GM18951 (cell line): ENCODE measurements at regions not wholly inside any gene's neighbourhood (a gene's known extent, or its start where the extent isn't known, plus 50 kb on each side); places are given as distances from the start of the nearest gene placed in this dataset.

ENCODE experiments used
- POLR2A ChIP-seq: IDR thresholded peaks from 4 replicates; pipeline ENCODE4 v1.6.1; 2011; ENCODE audit warnings: mild to moderate bottlenecking; ENCODE audit not compliant: insufficient read length, insufficient read depth; ENCODE audit errors: extremely low read depth
- in situ Hi-C: fragments of 300-500 bp; cut with MboI; formaldehyde crosslinking; loops from one replicate; pipeline ENCODE4 v1.12.0; 2022; ENCODE audit warnings: low sequenced_read_pairs, mixed read lengths, inconsistent platforms; ENCODE audit not compliant: unreplicated experiment

DNA sequence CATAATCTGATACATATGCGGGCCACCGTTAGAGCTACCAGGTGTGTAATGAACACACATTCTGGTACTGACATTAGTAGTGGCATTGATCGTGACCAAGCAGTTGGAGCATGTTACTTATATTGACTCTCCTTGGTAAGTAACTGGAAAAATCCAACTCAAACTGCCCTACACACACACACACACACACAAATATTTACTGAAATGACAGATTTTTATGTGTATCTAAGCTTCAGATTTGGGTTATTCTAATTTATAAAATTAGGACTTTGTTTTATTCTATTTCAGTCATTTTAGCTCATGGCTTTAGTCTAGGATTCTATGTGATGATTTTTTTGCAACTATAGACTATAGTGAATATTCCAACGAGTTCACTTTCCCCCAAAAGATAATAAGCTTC, 1280.2 kb upstream of the ACO1 start:
- in situ Hi-C loops: no loop called here
- TF ChIP-seq POLR2A: no peak

DNA sequence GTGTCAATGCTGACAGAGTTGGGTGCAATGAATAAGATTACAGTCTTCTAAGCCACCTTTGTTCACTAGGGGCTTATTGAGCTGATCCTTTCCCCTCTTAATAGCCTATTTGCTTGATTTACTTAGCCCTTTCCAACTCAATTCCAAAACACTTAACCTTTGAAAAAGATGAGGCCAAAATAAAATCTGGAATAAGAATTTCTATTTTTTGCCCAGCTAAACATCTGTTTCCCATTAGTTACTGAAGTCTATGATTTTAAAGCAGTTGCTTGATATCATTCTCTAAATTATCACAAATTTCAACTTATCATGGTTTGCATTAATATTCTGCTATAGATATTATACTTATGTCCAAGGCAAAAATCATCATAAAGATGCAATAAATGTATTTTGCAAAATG, 1272.0 kb upstream of the ACO1 start:
- in situ Hi-C loops: no loop called here
- no peak for TF ChIP-seq POLR2A

DNA sequence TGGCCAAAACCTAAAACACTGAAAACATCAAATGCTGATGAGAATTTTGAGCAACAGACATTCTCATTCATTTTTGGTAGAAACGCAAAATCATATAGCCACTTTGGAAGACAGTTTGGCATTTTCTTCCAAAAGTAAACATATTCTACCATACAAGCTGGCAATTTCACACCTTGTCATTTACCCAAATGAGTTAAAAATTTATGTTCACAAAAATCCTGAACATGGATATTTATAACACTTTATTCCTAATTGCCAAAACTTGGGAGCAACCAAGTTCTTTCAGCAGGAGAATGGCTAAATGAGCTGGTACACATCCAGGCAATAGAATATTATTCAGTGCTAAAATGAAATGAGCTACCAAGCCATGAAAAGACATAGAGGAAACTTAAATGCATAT, 1270.1 kb upstream of the ACO1 start:
- no peak for TF ChIP-seq POLR2A
- in situ Hi-C loops: no loop called here

DNA sequence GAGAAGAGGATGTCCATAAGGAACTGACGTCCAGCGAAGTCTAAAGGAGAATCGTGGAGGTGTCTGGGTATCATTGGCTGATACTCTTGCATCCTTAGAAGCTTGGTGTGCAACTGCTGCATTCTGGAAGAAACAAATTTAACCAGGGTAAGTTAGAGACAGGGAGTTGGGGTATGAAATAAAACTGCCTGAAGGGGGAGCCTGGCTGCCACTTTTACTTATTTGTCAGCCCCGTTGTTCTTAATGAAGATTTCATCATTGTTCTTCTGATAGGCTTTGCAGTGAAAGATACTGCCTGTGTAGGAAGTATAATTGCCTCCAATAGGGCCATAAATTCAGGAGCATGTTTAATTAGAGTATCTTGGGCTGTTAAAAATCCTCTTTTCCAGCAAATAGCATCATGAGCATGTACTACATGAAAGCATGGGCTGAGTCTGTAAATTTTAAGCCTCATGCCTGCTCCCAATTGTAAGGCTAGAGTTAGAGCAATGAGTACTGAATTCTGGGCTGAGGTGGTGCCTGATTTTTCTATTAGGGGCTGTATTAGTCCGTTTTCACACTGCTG, 1264.5 kb upstream of the ACO1 start:
- in situ Hi-C loops: no loop called here
- no peak for TF ChIP-seq POLR2A

DNA sequence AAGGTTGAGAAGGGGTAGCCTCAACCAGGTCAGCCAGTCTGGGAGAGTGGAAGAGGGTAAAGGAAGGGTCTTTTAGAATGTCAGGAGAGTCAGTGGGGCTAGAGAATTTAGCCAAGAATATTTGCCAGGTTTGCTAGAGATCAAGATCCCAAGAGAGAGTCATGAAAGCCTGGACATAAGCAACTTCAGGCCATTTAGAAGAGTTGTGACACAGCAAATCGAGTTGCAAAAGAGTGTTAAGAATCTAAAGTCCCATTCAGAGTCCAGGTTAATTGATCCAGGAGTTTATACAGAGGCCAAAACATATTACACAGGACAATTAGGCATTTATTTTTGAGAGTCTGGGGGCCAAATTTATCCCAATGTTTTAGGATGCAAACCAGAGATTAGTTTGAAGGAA, 1260.1 kb upstream of the ACO1 start:
- in situ Hi-C loops: no loop called here
- TF ChIP-seq POLR2A: no peak

DNA sequence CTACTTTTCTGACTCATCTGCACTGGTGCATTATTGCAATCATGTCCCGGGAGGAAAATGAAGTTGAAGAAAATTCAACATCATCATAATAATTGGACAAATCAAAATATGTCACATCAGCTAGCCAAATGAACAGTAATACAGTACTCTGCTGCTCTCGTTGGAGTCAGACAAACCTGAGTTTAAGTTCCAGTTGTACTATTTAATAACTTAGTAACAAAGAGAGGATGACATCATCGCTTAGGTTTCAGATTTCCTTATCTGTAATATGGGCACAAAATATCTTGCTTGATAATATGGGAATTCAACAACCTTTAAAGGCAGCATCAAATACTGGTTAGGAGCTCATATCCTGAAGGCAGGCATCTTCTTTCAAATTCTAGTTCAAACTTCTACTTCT, 1248.9 kb upstream of the ACO1 start:
- TF ChIP-seq POLR2A: no peak
- in situ Hi-C loops: no loop called here

DNA sequence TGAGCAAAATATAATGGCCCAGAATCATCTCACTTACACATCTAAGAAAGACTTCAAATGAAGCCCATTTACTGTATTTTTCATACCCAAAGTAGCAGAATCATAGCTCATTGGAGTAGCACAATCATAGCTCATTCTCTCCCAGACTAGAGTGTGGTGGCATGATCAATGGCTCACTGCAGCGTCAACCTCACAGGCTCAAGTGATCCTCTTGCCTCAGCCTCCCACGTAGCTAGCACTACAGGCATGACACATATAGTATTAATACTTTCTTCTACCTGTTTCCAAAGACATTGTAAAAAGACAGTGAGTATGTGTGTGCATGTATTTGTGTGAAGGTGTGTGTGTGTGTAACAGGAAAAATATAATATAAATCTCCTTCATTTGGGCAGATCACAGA, 1247.9 kb upstream of the ACO1 start:
- TF ChIP-seq POLR2A: no peak
- in situ Hi-C loops: no loop called here

DNA sequence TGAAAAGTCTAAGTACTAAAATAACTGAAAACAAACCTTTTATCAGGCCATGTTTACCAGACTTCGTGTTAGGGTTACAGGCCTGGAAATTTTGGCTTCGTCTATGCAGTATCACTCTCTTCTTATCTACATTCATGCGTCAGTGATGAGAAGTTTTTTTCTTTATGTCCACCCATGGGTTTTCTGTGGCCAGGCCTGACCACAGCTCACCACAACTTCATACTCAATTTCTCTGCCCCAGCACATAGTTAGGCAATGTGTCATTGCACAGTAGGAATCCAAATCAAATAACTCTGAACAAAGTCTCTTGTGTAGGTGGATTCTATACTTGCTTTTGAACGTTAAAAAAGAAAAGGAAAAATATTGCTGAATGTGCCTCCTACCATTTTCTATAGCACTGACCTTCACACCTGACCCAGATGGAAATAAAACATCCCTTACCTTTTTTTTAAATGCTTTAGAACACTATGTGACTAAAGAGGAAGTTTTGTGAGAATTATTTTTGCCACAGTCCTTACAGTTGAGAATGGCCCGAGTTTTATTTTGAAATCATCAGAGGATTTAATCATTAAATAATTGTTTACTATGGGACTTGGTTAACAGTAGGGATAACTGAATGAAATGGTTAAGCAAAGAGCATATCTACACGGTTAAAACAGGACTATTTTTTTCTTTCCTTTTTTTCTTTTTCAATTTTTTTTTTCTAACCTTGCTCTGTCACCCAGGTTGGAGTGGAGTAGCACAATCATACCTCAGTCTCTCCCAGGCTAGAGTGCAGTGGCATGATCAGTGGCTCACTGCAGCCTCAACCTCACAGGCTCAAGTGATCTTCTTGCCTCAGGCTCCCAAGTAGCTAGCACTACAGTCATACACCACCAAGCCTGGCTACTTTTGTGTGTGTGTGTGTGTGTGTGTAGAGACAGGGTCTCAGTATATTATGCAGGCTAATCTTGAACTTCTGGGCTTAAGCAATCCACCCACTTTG, 1247.0 kb upstream of the ACO1 start:
- no peak for TF ChIP-seq POLR2A
- in situ Hi-C loops: no loop called here

DNA sequence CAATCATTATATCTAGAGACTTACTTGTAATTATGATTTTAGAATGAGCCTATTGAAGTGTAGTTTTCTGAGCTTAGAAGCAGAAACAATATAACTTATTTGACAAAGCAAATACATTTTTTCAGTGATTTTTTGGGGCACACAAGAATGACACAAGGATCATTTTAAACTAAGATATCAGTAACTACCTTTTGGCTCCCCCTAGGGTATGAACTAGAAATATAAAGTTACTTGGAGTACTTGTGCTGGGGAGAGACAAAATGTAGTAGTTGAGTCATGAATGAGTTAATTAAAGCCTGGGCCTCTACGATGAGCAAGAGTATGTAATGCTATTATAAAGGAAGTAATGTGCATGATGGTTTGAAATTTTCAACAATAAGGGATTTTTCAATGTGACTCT, 1244.1 kb upstream of the ACO1 start:
- no peak for TF ChIP-seq POLR2A
- in situ Hi-C loops: no loop called here

DNA sequence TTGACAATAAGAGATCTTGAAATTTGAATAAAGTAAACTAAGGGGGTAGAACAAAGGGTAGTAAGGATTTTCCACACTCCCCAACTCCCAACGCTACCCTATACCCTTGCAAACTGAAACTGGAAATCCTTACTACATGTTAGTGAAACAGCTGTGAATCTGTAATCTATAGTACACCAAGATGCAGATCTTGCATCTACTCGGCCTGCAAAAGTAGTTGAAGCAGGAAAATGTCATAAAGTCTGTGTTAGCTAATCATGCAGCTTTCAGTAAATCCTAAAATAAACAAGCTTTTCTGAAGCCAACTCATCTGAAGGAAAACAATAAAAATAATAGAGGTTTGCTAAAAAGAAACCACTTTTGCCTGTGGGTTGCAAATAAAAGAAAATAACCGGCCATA, 1242.0 kb upstream of the ACO1 start:
- in situ Hi-C loops: no loop called here
- TF ChIP-seq POLR2A: no peak

DNA sequence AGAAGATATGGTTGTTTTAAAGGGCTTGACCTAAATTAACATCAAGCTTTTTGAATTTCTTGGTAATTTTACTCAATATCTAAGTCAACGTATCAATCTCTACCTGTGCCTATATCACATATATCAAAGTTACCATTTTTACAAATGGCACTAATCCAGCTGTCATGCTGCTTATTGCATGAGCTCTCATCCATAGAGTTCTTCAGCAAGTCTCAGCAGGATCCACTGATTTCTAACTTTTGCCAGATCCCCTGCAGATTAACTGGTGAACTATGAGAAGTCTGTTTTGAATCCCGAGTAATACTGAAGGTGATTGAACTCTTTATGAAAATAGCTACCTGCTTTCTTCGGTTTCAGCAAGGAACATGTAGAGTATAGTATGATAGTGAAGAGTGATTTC, 1239.8 kb upstream of the ACO1 start:
- in situ Hi-C loops: no loop called here
- TF ChIP-seq POLR2A: no peak

DNA sequence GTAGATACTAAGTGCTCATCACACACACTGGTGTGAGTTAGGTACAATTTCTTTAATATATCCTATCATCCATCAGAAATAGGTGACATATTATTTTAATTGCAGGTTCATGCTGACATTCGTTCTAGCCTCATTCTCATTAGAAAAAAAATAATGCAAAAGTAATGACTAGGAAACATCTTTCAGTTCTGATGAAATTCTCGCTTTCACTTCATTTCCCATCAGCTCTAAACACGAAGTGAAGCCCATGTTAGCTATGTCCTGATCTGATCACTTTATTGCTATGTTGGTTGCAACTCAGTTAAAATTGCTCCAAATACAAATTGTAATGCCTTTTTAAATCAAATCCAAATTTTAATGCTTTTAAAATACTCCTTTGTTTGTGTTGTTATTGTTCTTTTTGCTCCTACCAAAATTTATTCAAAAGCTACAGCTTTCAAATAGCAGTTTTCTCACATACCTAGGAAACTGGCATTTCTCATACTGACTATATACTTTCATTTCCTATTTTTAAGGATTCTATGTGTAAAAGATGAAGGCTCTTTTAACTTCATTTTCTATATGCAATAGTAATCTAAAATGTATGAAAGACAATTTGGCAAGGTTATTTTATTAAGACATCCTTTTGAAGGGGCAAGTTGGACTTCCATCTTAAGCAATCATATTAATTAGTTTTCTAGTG, 1237.8 kb upstream of the ACO1 start:
- no peak for TF ChIP-seq POLR2A
- in situ Hi-C loops: no loop called here

DNA sequence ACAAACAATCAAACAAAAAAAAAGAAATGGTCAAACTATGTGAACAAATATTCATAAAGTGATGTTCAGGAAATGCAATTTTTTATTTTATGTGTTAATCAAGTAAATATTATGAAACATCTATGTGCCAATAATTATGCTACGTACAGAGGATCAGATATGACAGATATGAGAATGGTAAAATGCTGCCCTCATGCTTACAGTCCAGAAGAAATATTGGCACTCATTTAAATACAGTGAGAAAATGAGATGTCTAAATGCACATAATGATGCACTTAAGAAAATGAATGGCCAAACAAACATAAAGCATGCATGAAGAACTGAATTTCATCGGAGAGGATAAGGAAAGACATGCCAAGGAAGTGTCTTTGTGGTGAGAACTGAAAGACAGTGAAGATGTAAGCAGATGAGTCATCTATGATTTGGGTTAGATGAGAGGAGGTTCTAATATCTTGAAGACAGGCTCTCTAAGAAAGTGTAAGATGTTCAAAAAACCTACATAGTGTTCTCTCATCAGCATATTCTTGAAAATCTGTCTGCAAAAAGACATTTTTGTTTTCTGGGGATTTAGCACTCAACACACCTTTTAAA, 1231.1 kb upstream of the ACO1 start:
- no peak for TF ChIP-seq POLR2A

More for the DNA sequence above, 1231.1 kb upstream of the ACO1 start:
- in situ Hi-C loops: no loop called here
